ENCODE measurements at regions not wholly inside any gene's neighbourhood (a gene's known extent, or its start where the extent isn't known, plus 50 kb on each side); places are given as distances from the start of the nearest gene placed in this dataset.

DNA sequence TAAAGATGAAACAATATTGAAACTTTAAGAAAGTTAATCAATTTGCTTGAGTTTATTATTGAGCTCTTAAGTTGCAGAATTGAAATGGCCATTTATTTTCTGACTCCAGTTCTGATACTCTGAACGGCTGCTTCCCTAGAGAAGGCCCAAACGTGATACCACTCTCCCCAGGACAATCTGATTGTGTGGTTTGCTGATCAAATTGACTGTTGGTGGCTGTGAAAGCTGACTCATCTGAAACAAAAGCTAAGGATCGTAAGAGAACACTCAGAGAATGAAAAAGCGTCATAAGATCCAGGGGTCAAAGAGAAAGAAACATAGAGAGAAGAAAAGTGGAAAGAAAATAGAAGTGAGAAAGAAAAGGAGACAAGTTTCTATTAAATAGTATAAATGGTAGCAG, 147.2 kb downstream of the IZUMO3 start:
- peaks cover 0 to 4% (median 3%) of the 10 kb centered on the region in 3 donors for H3K9me3 ChIP-seq (ENCODE audit: control extremely low read depth in 1 of 3, control insufficient read depth in 2 of 3, insufficient read depth in 1 of 3, low read length in 2 of 3)
- H3K79me2 ChIP-seq (ENCODE audit: control insufficient read depth, insufficient read depth, low read length): no peaks in the 10 kb centered on the region
- no peak overlapping the region for H3K4me2 ChIP-seq (replicated peaks; ENCODE audit: low read depth, low read length, poor library complexity, severe bottlenecking)
- H3K4me1 ChIP-seq (ENCODE audit: control insufficient read depth in 2 of 2, insufficient read depth in 2 of 2, low read length in 2 of 2): no peaks in the 10 kb centered on the region
- no peak overlapping the region for H3K27ac Mint-ChIP-seq
- no peaks in the 10 kb centered on the region for H3K36me3 ChIP-seq (replicated peaks in 1 of 2; ENCODE audit: control extremely low read depth in 1 of 2, control insufficient read depth in 1 of 2, extremely low read depth in 1 of 2, insufficient read depth in 2 of 2, low read length in 1 of 2)
- no peak overlapping the region for H3K4me3 Mint-ChIP-seq
- TF ChIP-seq EZH2 (IDR thresholded peaks at IDR 0.05; ENCODE audit: borderline replicate concordance, insufficient read depth, low read depth, low read length, poor library complexity, severe bottlenecking): no peak
- TF ChIP-seq, protein P1, sequence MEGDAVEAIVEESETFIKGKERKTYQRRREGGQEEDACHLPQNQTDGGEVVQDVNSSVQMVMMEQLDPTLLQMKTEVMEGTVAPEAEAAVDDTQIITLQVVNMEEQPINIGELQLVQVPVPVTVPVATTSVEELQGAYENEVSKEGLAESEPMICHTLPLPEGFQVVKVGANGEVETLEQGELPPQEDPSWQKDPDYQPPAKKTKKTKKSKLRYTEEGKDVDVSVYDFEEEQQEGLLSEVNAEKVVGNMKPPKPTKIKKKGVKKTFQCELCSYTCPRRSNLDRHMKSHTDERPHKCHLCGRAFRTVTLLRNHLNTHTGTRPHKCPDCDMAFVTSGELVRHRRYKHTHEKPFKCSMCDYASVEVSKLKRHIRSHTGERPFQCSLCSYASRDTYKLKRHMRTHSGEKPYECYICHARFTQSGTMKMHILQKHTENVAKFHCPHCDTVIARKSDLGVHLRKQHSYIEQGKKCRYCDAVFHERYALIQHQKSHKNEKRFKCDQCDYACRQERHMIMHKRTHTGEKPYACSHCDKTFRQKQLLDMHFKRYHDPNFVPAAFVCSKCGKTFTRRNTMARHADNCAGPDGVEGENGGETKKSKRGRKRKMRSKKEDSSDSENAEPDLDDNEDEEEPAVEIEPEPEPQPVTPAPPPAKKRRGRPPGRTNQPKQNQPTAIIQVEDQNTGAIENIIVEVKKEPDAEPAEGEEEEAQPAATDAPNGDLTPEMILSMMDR (IDR thresholded peaks at IDR 0.05): no peak
- H3K4me1 Mint-ChIP-seq: no peaks in the 10 kb centered on the region
- no peak overlapping the region for H2AFZ ChIP-seq (ENCODE audit: insufficient read depth, low read depth, low read length, poor library complexity, severe bottlenecking)
- H3K9ac ChIP-seq (ENCODE audit: low read length): no peak overlapping the region
- H3K4me3 ChIP-seq (ENCODE audit: control extremely low read depth in 1 of 5, extremely low read depth in 1 of 5, insufficient read depth in 1 of 5, low read depth in 2 of 5, low read length in 4 of 5): no peak overlapping the region
- peaks cover 7% of the 10 kb centered on the region for H3K9me3 Mint-ChIP-seq (ENCODE audit: insufficient read depth)
- no peak for ATAC-seq (ENCODE audit: low read depth)
- no peak overlapping the region for H3K27ac ChIP-seq (ENCODE audit: low read length in 2 of 2)
- ChIA-PET POLR2A (no interaction called here), CTCF (no interaction called here)
- H3K27me3 Mint-ChIP-seq: no peaks in the 10 kb centered on the region
- H4K20me1 ChIP-seq (ENCODE audit: control insufficient read depth, insufficient read depth, low read length, poor library complexity, severe bottlenecking): no peaks in the 10 kb centered on the region
- intact Hi-C loops (cut with micrococcal nuclease): no loop called here
- H3K27me3 ChIP-seq (replicated peaks in 1 of 4; ENCODE audit: control extremely low read depth in 1 of 4, control insufficient read depth in 3 of 4, insufficient read depth in 4 of 4, low read length in 3 of 4): no peaks in the 10 kb centered on the region
- no peak for DNase-seq
- WGBS (ENCODE audit: insufficient coverage): 64% methylated on average over 2 of the region's 4 CpGs

DNA sequence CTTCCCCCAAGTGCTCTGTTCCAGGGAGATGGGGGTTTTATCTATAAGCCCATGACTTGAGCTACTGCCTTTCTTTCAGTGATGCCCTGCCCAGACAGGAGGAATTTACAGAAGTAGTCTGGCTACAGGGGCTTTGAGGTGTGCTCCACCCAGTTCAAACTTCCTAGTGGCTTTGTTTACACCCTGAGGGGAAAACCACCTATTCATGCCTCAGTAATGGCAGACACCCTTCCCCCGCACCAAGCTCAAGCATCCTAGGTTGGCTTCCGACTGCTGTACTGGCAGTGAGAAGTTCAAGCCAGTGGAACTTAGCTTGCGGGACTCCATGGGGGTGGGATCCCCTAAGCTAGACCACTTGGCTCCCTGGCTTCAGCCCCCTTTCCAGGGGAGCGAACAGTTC, 154.6 kb downstream of the IZUMO3 start:
- DNase-seq (no peak), ATAC-seq (ENCODE audit: low read depth) (no peak)
- no peaks in the 10 kb centered on the region for H3K36me3 ChIP-seq (replicated peaks in 1 of 2; ENCODE audit: control extremely low read depth in 1 of 2, control insufficient read depth in 1 of 2, extremely low read depth in 1 of 2, insufficient read depth in 2 of 2, low read length in 1 of 2)
- Mint-ChIP-seq H3K4me1 (no peaks in the 10 kb centered on the region), H3K9me3 (ENCODE audit: insufficient read depth) (peaks cover 8% of the 10 kb centered on the region), H3K27me3 (no peaks in the 10 kb centered on the region), H3K27ac (no peak overlapping the region), H3K4me3 (no peak overlapping the region)
- TF ChIP-seq, protein P1 (IDR thresholded peaks at IDR 0.05): no peak
- no peak for TF ChIP-seq EZH2 (IDR thresholded peaks at IDR 0.05; ENCODE audit: borderline replicate concordance, insufficient read depth, low read depth, low read length, poor library complexity, severe bottlenecking)
- H3K4me1 ChIP-seq (ENCODE audit: control insufficient read depth in 2 of 2, insufficient read depth in 2 of 2, low read length in 2 of 2): no peaks in the 10 kb centered on the region
- H3K79me2 ChIP-seq (ENCODE audit: control insufficient read depth, insufficient read depth, low read length): no peaks in the 10 kb centered on the region
- no peaks in the 10 kb centered on the region for H4K20me1 ChIP-seq (ENCODE audit: control insufficient read depth, insufficient read depth, low read length, poor library complexity, severe bottlenecking)
- no peak overlapping the region for H3K4me3 ChIP-seq (ENCODE audit: control extremely low read depth in 1 of 5, extremely low read depth in 1 of 5, insufficient read depth in 1 of 5, low read depth in 2 of 5, low read length in 4 of 5)
- peaks cover 0 to 10% (median 0%) of the 10 kb centered on the region in 3 donors for H3K9me3 ChIP-seq (ENCODE audit: control extremely low read depth in 1 of 3, control insufficient read depth in 2 of 3, insufficient read depth in 1 of 3, low read length in 2 of 3)
- H3K4me2 ChIP-seq (replicated peaks; ENCODE audit: low read depth, low read length, poor library complexity, severe bottlenecking): no peak overlapping the region
- CTCF ChIA-PET: no interaction called here
- H2AFZ ChIP-seq (ENCODE audit: insufficient read depth, low read depth, low read length, poor library complexity, severe bottlenecking): no peak overlapping the region
- no peak overlapping the region for H3K9ac ChIP-seq (ENCODE audit: low read length)
- 89% methylated on average over 4 of the region's 4 CpGs for WGBS (ENCODE audit: insufficient coverage)
- H3K27ac ChIP-seq (ENCODE audit: low read length in 2 of 2): no peak overlapping the region
- no peaks in the 10 kb centered on the region for H3K27me3 ChIP-seq (replicated peaks in 1 of 4; ENCODE audit: control extremely low read depth in 1 of 4, control insufficient read depth in 3 of 4, insufficient read depth in 4 of 4, low read length in 3 of 4)
- POLR2A ChIA-PET: no interaction called here
- intact Hi-C loops (cut with micrococcal nuclease): no loop called here
